Activated CD4-positive, alpha-beta memory T cell treated with anti-CD3 and anti-CD28 coated beads, Interleukin-2, amount 10 ng/mL, durations not matched to agents 7 days and 5 days (primary cell): ENCODE measurements at regions not wholly inside any gene's neighbourhood (a gene's known extent, or its start where the extent isn't known, plus 50 kb on each side); places are given as distances from the start of the nearest gene placed in this dataset.

Experiments used
- CTCF ChIA-PET: fragments of 350-600 bp; sonication (Branson Sonifier 250); formaldehyde crosslinking; loops from one replicate; lab custom pipeline; 2021; ENCODE audit warnings: antibody characterized with exemption, inconsistent platforms; lab: Charles Lee
- POLR2A ChIA-PET: fragments of 350-600 bp; sonication (Branson Sonifier 250); formaldehyde crosslinking; loops from one replicate; lab custom pipeline; 2021; ENCODE audit warnings: antibody characterized with exemption; lab: Charles Lee
- DNase-seq: peaks from one replicate; pipeline ENCODE4 v3.0.0-alpha.2; 2020
- H3K27ac Mint-ChIP-seq: one replicate; pipeline ENCODE4 v1.8.0; 2021; ENCODE audit warnings: mild to moderate bottlenecking, mixed read lengths
- H3K27me3 Mint-ChIP-seq: one replicate; pipeline ENCODE4 v1.8.0; 2021; ENCODE audit warnings: mixed read lengths
- H3K36me3 Mint-ChIP-seq: one replicate; pipeline ENCODE4 v1.8.0; 2021; ENCODE audit warnings: low read depth, mixed read lengths
- H3K4me1 Mint-ChIP-seq: one replicate; pipeline ENCODE4 v1.8.0; 2021; ENCODE audit warnings: mixed read lengths
- H3K4me3 Mint-ChIP-seq: one replicate; pipeline ENCODE4 v1.8.0; 2021; ENCODE audit warnings: mild to moderate bottlenecking, mixed read lengths
- H3K9me3 Mint-ChIP-seq: one replicate; pipeline ENCODE4 v1.8.0; 2021; ENCODE audit warnings: mixed read lengths

DNA sequence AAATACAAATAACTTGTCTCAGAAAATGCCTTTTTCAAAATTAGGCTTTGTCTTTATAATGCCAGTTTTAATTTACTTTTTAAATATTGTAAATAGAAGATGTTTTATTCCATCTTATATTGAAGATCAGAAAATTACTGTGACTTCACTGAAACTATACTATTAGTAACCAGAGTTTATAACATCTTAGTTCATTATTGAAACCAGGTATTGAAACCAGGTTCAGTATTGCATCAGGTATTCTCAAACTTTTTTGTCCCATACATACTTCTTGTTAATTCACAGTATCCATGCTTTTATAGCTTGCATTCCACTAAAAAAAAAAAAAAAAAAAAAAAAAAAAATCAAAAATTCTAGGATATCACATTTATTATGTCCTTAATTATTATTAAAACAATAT is 227.5 kb downstream of the GXYLT1 start:
- DNase-seq, result no peak
- CTCF ChIA-PET, result no interaction called here
- H3K4me3 Mint-ChIP-seq, result no peak overlapping the region
- no peaks in the 10 kb centered on the region for H3K9me3 Mint-ChIP-seq
- POLR2A ChIA-PET, result no interaction called here
- no peaks in the 10 kb centered on the region for H3K4me1 Mint-ChIP-seq
- no peak overlapping the region for H3K27ac Mint-ChIP-seq
- H3K36me3 Mint-ChIP-seq, result no peaks in the 10 kb centered on the region
- H3K27me3 Mint-ChIP-seq, result peaks cover 16% of the 10 kb centered on the region

DNA sequence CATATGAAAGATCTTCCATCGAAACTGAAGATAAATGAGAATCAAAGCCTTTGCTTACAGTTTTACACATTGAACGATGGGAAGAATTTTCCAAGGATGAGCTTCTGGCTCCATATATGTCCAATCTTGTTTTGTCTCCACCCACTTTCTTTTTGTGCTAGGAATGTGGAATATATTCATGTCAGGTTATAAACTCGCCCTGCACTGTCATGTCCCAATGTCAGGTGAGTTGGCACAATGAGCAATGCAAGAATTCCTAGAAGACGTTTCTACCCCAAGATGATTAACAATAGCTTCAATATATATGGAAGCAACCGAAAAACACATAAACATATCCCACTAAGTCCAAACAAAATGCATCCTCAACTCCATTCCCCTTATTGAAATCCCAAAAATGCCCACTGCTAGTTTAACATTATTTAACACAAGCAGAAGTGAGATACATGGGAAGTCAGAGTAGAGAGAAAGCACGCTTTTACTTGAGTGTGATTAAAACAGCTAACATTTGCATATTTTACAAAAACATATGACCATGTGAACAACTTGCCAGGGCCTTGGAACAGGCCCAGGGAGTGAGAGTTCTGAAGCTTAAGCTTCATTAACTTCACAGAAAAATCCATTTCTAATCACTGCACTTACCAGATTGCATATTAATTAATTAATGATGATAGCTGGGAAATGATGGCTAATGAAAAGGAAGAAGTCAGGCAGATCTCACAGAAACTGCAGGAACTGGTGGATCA is 233.9 kb downstream of the GXYLT1 start:
- H3K4me3 Mint-ChIP-seq, result no peak overlapping the region
- no peaks in the 10 kb centered on the region for H3K4me1 Mint-ChIP-seq
- no peak overlapping the region for H3K27ac Mint-ChIP-seq
- peaks cover 2% of the 10 kb centered on the region for H3K27me3 Mint-ChIP-seq
- ChIA-PET POLR2A (no interaction called here), CTCF (interaction anchor here (0.5 kb wide), 1 partner anchor 574 kb away, joined by 4 read pairs; no protein-coding TSS in a partner anchor)
- no peak for DNase-seq
- H3K36me3 Mint-ChIP-seq, result no peaks in the 10 kb centered on the region
- H3K9me3 Mint-ChIP-seq, result no peaks in the 10 kb centered on the region

DNA sequence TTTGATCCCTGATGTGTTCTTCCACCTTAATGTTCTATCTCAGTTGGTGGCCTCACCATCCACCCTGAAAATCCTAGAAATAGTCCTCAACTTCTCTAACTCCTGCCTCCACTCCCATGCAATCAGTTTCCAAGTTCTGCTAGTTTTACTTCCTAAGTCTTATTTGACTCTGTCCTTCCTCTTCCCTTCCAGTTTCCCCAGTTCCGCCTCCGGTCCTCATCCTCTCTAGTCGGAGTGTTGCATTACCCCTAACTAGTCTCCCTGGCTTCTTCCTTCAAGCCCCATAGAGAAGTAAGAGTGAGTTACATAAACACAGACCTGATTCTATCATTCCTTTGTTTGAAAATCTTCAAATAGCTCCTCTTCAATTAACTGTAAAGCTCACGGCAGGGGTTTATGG is 236.5 kb downstream of the GXYLT1 start:
- no peaks in the 10 kb centered on the region for H3K4me1 Mint-ChIP-seq
- H3K27ac Mint-ChIP-seq, result no peak overlapping the region
- ChIA-PET CTCF (no interaction called here), POLR2A (no interaction called here)
- no peak overlapping the region for H3K4me3 Mint-ChIP-seq
- no peaks in the 10 kb centered on the region for H3K36me3 Mint-ChIP-seq
- H3K27me3 Mint-ChIP-seq, result peaks cover 2% of the 10 kb centered on the region
- no peaks in the 10 kb centered on the region for H3K9me3 Mint-ChIP-seq
- DNase-seq, result no peak

DNA sequence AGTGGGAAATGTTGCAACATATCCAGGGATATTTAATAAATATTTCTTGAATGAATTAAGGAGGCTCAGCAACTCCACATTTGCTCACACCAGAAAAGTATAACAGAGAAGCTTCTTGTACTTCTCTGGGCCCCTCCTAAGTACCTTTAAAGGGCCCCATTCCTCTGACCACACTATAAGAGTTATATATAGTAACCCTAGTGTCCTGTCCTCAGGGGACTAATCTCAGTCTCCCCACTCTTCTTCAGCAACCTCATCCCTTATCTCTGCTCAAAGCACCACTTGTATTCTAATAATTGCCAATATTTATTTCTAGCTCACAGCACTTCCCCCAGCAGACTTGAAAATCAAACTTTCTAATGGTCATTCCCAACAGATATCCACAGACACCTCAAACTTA is 237.1 kb downstream of the GXYLT1 start:
- Mint-ChIP-seq H3K4me3 (no peak overlapping the region), H3K9me3 (no peaks in the 10 kb centered on the region)

DNA sequence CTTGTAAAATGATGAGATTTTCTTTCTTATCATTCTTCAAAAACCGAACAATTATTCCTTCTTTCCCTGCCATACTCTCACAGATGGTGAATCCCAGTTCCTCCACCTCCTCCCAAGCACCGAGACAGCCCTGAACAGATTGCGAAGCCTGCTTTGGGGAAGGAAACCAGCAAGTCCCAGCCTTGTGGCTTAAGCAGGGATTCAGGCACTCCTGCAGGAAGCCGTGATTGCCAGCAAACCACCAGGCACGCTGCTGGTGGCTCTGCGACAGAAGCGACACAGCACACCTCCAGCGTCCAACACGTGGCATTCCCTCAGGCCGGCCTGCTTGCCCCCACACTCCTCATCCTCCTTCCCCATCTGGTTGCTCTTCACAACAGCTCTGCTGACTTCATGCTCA is 237.7 kb downstream of the GXYLT1 start:
- H3K36me3 Mint-ChIP-seq, result no peaks in the 10 kb centered on the region
- H3K27ac Mint-ChIP-seq, result no peak overlapping the region
- H3K27me3 Mint-ChIP-seq, result peaks cover 2% of the 10 kb centered on the region
- H3K9me3 Mint-ChIP-seq, result no peaks in the 10 kb centered on the region
- ChIA-PET CTCF (no interaction called here), POLR2A (no interaction called here)
- no peak for DNase-seq
- no peaks in the 10 kb centered on the region for H3K4me1 Mint-ChIP-seq
- H3K4me3 Mint-ChIP-seq, result no peak overlapping the region

More for the DNA sequence above, 237.1 kb downstream of the GXYLT1 start:
- Mint-ChIP-seq H3K27me3 (peaks cover 2% of the 10 kb centered on the region), H3K27ac (no peak overlapping the region), H3K4me1 (no peaks in the 10 kb centered on the region), H3K36me3 (no peaks in the 10 kb centered on the region)
- ChIA-PET POLR2A (no interaction called here), CTCF (no interaction called here)
- no peak for DNase-seq

DNA sequence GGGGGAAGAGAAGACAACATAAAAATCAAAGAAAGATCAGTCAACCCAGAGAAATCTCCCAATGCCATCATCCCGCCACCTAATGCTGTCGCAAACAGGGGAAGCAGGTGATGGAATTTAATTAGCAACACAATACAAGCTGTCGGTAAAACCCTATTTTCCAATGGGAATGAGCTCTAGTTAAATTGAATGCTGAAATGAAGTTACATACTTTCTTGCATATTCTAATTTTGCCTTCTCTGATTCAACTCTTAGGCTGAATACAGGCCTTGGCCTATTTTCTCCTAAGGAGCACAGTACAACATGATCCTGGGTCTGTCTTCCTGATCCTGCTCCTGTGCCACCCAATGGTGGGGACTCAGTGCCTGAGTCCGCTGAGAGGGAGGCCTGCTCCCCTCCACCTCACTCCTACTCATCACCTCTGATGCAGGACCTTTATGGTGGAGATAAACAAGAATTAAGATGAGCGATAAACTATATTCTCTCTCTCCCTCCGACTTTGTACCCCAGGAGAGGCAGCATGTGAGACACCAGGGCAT is 238.8 kb downstream of the GXYLT1 start:
- ChIA-PET POLR2A (no interaction called here), CTCF (no interaction called here)
- H3K4me3 Mint-ChIP-seq, result no peak overlapping the region
- DNase-seq, result no peak
- no peaks in the 10 kb centered on the region for H3K9me3 Mint-ChIP-seq
- no peaks in the 10 kb centered on the region for H3K4me1 Mint-ChIP-seq
- no peaks in the 10 kb centered on the region for H3K36me3 Mint-ChIP-seq
- peaks cover 2% of the 10 kb centered on the region for H3K27me3 Mint-ChIP-seq
- no peak overlapping the region for H3K27ac Mint-ChIP-seq

DNA sequence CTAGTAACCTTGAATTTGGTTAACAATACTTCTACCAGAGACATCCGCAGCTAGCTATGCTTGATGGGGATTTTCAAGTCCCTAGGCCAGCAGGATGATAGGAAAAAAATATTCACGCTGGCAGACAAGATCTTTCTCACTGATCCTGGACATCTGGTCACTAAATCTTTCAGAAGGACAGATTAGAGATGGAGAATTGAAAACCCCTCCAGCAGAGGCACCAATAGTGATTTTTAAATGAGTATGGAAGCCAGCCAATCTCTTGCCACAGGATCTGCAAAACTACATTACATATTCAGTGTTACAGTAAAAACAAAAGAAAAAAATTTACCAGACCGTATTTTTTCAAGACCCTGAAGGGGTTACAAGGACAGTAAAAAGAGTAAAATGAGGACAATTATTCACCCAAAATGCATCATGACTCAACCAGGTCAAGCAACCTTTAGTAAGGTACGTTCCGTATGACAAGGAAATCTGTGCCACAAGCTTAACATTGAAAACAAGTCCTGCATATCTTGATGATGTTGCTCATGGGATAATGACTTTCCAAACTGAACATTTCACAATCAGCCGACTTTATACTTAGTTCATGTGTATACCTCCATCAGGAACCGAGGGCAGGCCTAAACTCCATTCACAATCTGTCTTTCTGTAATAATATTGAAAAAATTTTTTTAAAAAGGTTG is 239.5 kb downstream of the GXYLT1 start:
- no peak for DNase-seq
- no peaks in the 10 kb centered on the region for H3K4me1 Mint-ChIP-seq
- CTCF ChIA-PET, result no interaction called here
- H3K9me3 Mint-ChIP-seq, result no peaks in the 10 kb centered on the region
- no peak overlapping the region for H3K4me3 Mint-ChIP-seq
- POLR2A ChIA-PET, result no interaction called here
- no peaks in the 10 kb centered on the region for H3K36me3 Mint-ChIP-seq
- no peak overlapping the region for H3K27ac Mint-ChIP-seq
- peaks cover 2% of the 10 kb centered on the region for H3K27me3 Mint-ChIP-seq

DNA sequence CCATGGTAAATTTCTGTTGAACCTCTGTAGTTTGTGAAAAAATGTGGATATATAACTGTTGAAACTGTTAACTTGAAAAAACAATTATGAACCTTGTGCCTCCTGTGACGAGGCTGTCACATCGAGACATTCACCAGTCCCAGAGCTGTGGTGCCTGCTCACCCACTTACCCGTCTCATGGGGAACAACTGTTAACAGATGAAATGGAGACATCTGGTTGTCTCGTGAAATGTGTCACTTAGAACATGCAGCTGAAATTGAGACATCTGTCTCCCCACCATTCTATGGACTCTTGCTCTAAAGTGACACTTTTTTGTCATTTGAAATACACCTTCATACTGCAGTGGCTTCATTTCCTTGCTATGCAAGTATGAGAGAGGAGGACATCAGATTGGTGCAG is 240.6 kb downstream of the GXYLT1 start:
- H3K27me3 Mint-ChIP-seq, result peaks cover 2% of the 10 kb centered on the region
- H3K4me1 Mint-ChIP-seq, result no peaks in the 10 kb centered on the region
- CTCF ChIA-PET, result interaction anchor here (0.5 kb wide), 1 partner anchor 1713 kb away, joined by 5 read pairs; no protein-coding TSS in a partner anchor

DNA sequence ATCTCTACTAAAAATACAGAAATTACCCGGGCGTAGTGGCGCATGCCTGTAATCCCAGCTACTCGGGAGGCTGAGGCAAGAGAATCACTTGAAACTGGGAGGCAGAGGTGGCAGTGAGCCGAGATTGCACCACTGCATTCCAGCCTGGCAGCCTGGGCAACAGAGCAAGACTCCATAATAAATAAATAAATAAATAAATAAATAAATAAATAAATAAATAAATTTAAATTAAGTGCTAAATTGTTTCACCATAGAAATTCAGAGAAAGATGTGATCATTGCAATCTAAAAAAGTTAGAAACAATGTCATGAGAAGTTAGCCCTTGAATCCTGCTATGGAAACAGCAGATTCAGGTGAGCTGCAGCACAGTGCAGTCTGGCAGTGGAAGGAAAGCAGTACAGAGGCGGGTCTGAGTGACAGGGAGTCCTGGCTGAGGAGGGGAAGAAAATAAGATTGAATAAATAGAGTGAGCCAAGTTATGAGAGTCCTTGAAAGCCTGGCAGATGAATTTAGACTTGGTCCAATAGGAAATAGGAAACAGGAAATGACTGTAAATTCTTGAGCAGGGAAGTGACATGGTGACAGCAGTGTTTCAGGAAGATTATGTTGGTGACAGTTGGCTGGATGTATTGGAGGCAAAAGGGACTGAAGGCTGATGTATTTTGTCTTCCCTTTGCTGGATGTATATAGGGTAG is 241.5 kb downstream of the GXYLT1 start:
- H3K27me3 Mint-ChIP-seq, result peaks cover 1% of the 10 kb centered on the region
- H3K9me3 Mint-ChIP-seq, result no peaks in the 10 kb centered on the region
- no peak for DNase-seq
- CTCF ChIA-PET, result no interaction called here
- H3K4me1 Mint-ChIP-seq, result no peaks in the 10 kb centered on the region
- POLR2A ChIA-PET, result no interaction called here
- H3K4me3 Mint-ChIP-seq, result no peak overlapping the region
- no peak overlapping the region for H3K27ac Mint-ChIP-seq
- H3K36me3 Mint-ChIP-seq, result no peaks in the 10 kb centered on the region

More for the DNA sequence above, 240.6 kb downstream of the GXYLT1 start:
- Mint-ChIP-seq H3K27ac (no peak overlapping the region), H3K36me3 (no peaks in the 10 kb centered on the region), H3K4me3 (no peak overlapping the region), H3K9me3 (no peaks in the 10 kb centered on the region)
- no peak for DNase-seq
- POLR2A ChIA-PET, result no interaction called here

DNA sequence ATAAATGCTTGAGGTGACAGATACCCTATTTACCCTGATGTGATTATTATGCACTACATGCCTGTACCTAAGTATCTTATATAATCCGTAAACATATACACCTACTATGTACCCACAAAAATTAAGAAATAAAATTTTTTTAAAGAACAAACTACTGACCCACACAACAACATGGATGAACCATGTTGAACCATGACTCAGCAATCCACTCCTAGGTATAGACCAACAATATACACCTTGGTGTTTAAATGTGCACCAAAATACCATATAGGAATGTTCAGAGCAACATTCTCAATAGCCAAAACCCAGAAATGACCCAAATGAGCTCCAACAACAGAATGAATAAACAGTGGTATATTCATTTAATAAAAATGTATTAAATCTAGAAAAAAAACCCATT is 245.1 kb downstream of the GXYLT1 start:
- H3K4me3 Mint-ChIP-seq, result no peak overlapping the region
- no peaks in the 10 kb centered on the region for H3K4me1 Mint-ChIP-seq
- no peak for DNase-seq
- CTCF ChIA-PET, result no interaction called here
- POLR2A ChIA-PET, result no interaction called here
- no peaks in the 10 kb centered on the region for H3K27me3 Mint-ChIP-seq
- no peaks in the 10 kb centered on the region for H3K9me3 Mint-ChIP-seq
- H3K36me3 Mint-ChIP-seq, result no peaks in the 10 kb centered on the region
- H3K27ac Mint-ChIP-seq, result no peak overlapping the region

DNA sequence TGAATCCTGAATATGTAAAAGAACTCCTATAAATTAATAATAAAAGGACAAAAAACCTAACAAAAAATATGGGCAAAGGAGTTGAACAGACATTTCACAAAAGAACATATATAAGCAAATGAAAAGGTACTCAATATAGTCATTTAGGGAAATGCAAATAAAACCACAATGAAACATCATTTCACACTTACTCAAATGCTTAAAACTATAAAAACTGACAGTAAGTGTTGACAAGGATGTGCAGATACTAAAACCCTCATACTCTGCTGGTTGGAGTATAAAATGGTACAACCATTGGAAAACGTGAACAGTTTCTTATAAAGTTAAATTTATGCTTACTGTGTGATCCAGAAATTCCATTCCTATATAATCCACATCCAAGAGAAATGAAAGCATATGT is 247.1 kb downstream of the GXYLT1 start:
- H3K4me1 Mint-ChIP-seq, result no peaks in the 10 kb centered on the region
- no peaks in the 10 kb centered on the region for H3K9me3 Mint-ChIP-seq
- no peaks in the 10 kb centered on the region for H3K27me3 Mint-ChIP-seq
- ChIA-PET POLR2A (no interaction called here), CTCF (no interaction called here)
- no peaks in the 10 kb centered on the region for H3K36me3 Mint-ChIP-seq
- no peak overlapping the region for H3K4me3 Mint-ChIP-seq
- DNase-seq, result no peak
- no peak overlapping the region for H3K27ac Mint-ChIP-seq

DNA sequence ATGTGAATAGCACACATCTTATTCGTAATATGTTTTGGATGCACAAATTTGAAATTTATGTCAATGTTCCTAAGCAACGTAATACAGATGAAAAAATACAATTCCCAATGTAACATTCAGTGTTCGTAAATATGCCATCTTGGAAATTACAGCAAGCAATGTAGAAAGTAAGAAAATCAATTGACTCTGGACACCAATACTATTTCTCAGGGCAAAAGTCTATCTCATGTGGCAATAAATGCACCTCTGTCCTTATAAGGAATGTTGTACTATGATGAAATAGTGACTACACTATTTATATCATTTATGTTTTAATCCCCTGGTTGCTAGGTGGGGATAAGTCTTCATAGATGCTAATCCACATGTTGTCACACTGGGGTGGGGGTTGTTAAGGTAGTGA is 251.2 kb downstream of the GXYLT1 start:
- H3K27me3 Mint-ChIP-seq, result no peaks in the 10 kb centered on the region
- H3K4me3 Mint-ChIP-seq, result no peak overlapping the region
- no peaks in the 10 kb centered on the region for H3K9me3 Mint-ChIP-seq
- DNase-seq, result no peak
- H3K36me3 Mint-ChIP-seq, result no peaks in the 10 kb centered on the region
- POLR2A ChIA-PET, result no interaction called here
- H3K27ac Mint-ChIP-seq, result no peak overlapping the region
- H3K4me1 Mint-ChIP-seq, result no peaks in the 10 kb centered on the region
- CTCF ChIA-PET, result no interaction called here

DNA sequence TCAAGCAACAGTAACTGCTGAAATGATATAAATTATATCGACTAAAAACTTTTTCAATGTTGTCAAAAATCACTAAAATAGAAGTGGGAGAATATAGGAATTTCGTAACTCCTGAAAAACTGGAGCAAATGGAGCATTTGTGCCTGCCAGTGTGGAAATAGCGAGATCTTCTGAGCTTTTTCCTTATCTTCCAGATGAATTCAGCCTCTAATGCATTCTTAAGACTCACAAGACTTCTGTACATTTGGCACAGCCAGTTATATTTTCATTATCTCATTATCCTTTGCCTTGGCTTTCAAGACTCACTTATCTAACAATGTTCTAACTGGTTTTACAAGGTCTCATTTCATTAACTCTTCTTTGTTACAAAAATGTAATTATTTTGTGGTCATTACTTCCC is 252.4 kb downstream of the GXYLT1 start:
- ChIA-PET POLR2A (no interaction called here), CTCF (no interaction called here)
- H3K4me1 Mint-ChIP-seq, result no peaks in the 10 kb centered on the region
- no peaks in the 10 kb centered on the region for H3K36me3 Mint-ChIP-seq
- no peaks in the 10 kb centered on the region for H3K27me3 Mint-ChIP-seq
- H3K4me3 Mint-ChIP-seq, result no peak overlapping the region
- DNase-seq, result no peak
- no peaks in the 10 kb centered on the region for H3K9me3 Mint-ChIP-seq
- no peak overlapping the region for H3K27ac Mint-ChIP-seq
